ENCODE measurements at regions not wholly inside any gene's neighbourhood (a gene's known extent, or its start where the extent isn't known, plus 50 kb on each side); places are given as distances from the start of the nearest gene placed in this dataset.
A peak's percentile ranks its signal among the peaks of the same experiment; 100 is the strongest.

DNA sequence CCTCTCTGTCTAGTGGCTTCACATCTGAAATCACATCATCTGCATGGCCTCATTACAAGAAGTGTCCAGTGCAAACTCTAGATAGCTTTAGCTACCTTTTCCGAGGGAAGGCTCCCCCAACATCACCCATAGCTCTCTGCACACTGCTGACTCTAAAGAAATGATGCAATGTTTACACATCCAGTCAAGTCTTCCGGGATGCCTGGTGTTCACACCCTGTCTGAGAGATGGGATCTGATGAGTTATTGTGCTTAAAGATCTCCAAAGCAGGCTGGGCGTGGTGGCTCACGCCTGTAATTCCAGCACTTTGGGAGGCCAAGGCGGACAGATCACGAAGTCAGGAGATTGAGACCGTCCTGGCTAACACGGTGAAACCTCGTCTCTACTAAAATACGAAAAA lies 404.6 kb upstream of the IRAK1BP1 start:
- no peak overlapping the region for H3K4me3 ChIP-seq (ENCODE audit: low read depth, low read length)
- no peak for DNase-seq (ENCODE audit: low read depth)
- TF ChIP-seq, protein P1, sequence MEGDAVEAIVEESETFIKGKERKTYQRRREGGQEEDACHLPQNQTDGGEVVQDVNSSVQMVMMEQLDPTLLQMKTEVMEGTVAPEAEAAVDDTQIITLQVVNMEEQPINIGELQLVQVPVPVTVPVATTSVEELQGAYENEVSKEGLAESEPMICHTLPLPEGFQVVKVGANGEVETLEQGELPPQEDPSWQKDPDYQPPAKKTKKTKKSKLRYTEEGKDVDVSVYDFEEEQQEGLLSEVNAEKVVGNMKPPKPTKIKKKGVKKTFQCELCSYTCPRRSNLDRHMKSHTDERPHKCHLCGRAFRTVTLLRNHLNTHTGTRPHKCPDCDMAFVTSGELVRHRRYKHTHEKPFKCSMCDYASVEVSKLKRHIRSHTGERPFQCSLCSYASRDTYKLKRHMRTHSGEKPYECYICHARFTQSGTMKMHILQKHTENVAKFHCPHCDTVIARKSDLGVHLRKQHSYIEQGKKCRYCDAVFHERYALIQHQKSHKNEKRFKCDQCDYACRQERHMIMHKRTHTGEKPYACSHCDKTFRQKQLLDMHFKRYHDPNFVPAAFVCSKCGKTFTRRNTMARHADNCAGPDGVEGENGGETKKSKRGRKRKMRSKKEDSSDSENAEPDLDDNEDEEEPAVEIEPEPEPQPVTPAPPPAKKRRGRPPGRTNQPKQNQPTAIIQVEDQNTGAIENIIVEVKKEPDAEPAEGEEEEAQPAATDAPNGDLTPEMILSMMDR (conservative IDR thresholded peaks at IDR 0.05; ENCODE audit: low read depth, low read length) = no peak

DNA sequence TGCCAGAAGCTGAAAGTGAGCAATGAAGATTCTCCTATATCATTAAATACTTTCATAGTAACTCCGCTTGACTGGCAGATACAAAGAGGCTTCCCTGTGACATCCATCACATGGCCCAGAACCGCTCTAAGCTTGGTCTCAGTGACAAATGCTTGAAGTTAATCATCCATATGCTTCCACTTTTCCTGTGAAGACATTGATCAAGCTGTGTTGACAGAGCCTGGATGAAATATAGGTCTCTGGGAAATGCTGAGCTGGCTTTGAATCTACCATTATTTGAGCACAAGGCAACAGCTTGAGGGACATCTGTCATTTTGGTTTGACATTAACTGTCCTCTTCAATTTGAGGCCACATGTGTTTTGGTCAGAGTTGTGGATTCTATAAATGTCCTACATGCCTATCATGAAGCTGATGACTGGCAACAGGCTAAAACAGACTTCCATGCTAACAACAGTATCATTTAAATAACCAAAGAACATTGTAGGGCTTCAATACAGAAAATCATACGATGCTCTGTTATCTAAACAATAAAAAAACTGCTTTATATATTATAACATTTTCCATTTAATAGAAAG lies 402.2 kb upstream of the IRAK1BP1 start:
- DNase-seq (ENCODE audit: low read depth) = no peak
- TF ChIP-seq, protein P1 (conservative IDR thresholded peaks at IDR 0.05; ENCODE audit: low read depth, low read length) = no peak
- H3K4me3 ChIP-seq (ENCODE audit: low read depth, low read length) = no peak overlapping the region

DNA sequence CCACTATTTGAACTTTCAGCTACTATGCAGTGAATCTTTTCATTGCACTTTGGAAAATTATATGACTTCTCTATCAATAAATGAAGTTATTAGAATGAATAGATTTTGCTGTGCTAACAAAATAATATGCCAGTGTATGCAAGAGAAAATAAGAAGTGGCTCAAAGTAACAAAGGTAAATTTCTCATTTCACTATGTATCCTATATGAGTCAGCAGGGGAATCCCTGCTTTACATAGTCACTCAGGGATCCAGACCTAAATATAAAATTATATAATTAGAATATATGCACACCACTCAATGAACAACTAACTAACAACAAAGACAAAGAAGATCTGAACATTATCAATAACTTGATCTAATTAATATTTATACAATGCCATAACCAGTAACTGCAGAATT lies 390.8 kb upstream of the IRAK1BP1 start:
- TF ChIP-seq, protein P1 (conservative IDR thresholded peaks at IDR 0.05; ENCODE audit: low read depth, low read length) = no peak
- no peak overlapping the region for H3K4me3 ChIP-seq (ENCODE audit: low read depth, low read length)
- no peak for DNase-seq (ENCODE audit: low read depth)

DNA sequence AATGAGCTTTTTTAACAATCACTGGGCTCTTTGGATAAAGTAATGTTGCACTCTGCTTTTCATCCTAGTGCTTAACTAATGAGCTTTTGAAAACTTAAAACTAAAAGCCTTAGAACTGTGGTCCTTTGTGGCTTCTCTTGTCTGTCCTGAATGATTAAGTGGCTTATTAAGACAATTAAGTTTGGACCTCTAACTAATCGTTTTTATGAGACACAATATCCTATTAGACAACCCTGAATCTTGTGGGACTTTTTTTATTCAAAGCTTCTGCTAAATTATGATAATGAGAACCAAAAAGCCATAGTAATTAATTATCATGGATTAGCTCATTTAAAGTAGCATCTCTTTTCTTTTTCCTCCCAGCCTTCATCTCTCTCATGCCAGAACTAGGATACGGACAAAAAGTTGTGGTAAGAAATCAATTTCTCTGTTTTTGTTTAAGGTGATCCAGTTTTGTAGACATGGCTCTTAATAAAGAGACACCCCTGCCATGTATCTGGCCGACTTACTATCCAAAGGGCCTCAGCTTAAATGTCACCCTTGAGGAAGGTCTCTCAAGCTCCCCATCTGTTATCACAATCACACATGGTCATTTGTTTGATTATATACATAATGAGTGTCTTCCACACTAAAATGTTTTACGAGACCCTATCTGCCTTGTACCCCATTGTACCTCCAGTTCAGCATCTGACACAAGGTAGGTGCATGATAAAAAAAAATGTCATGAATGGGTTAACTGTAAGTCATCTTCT lies 384.4 kb upstream of the IRAK1BP1 start:
- no peak for DNase-seq (ENCODE audit: low read depth)
- no peak overlapping the region for H3K4me3 ChIP-seq (ENCODE audit: low read depth, low read length)

DNA sequence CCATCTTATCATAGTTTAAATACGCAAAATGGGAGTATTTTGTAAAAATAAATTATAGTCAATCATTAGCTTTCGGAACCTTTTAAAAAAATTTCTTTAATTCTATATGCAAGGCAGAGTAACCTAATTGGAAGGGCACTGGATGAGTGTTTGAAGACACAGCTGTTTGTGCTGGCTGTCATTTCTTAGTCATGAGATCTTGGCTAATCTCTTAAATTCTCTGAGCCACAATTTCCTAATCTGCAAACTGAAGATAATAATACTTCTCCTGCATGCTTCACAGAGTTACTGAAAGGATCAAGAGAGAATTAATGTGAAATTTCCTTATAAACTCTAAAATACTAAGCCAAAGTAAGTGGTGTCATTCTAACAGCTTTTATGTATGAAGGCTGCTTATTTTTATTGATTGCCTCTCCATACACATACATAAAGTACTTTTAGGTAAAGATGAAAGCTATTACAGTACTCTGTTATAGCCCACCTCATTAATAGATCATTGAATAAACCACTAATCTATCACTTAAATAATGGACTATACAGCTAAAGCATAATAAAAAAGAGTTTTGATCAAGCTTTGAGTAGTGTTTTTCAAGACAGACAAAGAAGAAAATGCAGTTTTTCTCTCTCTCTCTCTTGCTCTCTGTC lies 383.7 kb upstream of the IRAK1BP1 start:
- TF ChIP-seq, protein P1 (conservative IDR thresholded peaks at IDR 0.05; ENCODE audit: low read depth, low read length) = no peak
- no peak overlapping the region for H3K4me3 ChIP-seq (ENCODE audit: low read depth, low read length)
- DNase-seq (ENCODE audit: low read depth) = peak; percentile 44

More for the DNA sequence above, 384.4 kb upstream of the IRAK1BP1 start:
- TF ChIP-seq, protein P1 (conservative IDR thresholded peaks at IDR 0.05; ENCODE audit: low read depth, low read length) = no peak

DNA sequence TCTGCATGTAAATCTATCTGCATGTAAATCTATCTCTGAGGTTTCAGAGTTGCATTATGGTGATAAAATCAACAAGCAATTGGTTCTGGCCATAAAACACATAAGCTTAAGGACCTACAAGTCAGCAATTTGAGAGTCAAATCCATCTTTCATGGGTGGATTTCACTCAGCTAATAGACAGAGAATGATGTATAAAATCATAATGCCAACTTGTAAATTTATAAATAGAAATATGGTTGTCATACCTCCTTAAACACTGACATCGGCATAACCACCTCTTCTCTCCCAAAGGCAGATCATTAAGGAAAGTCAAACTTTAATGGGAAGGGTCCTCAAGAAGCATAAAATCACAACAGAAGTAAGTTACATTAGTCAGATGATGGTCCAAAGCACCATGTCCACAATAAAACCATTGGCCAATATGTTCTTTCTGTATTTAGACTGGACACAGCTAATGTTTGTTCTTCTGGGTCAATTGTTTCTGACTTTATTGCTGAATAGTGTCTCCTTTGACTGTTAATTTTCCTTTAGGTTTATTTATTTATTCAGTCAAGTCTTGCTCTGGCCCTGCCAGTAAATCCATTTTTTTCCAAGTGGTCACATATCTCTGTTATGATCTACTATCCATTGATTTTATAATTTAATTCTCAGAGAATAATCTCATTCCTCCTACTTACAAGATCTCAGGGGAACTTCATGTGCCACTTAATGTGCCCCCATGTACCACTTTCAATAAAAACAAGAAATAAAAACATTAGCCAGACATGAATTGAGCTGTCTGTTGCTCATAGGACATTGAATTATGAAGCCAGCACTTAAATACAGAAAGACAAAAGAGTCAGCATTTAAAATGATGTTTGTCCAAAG lies 382.9 kb upstream of the IRAK1BP1 start:
- TF ChIP-seq, protein P1 (conservative IDR thresholded peaks at IDR 0.05; ENCODE audit: low read depth, low read length) = no peak
- no peak for DNase-seq (ENCODE audit: low read depth)
- no peak overlapping the region for H3K4me3 ChIP-seq (ENCODE audit: low read depth, low read length)

Data from choroid plexus epithelial cell (primary cell).